GM18858 (cell line): ENCODE measurements at regions not wholly inside any gene's neighbourhood (a gene's known extent, or its start where the extent isn't known, plus 50 kb on each side); places are given as distances from the start of the nearest gene placed in this dataset.
"Not testable (repeated sequence)": the region's sequence is repeated elsewhere in the genome, so short reads cannot be mapped to it uniquely, and the experiment has no call there.

Experiments
- ATAC-seq: cut with Tn5 transposase; IDR thresholded peaks from one replicate; pipeline ENCODE4 v1.9.1; 2021; ENCODE audit not compliant: unreplicated experiment

DNA sequence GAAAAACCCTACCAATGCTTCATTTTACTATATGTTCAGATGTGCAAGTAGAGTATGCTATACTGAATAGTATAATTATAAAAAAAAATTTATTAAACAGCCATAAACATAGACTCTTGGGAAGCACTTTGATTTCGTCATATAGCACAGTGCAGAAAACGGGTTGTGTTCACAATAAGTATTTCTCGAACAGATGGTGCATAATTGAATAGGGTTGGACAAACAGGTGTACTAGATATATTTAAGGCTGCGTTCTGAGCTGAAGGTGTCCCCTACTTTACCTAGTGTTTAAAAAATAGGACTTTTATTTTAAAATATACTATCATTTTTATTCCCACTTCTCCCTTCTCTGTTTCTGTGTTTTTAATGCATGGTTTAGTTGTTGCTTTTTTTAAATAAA, 841.5 kb downstream of the ANKRD7 start:
- no peak for ATAC-seq

DNA sequence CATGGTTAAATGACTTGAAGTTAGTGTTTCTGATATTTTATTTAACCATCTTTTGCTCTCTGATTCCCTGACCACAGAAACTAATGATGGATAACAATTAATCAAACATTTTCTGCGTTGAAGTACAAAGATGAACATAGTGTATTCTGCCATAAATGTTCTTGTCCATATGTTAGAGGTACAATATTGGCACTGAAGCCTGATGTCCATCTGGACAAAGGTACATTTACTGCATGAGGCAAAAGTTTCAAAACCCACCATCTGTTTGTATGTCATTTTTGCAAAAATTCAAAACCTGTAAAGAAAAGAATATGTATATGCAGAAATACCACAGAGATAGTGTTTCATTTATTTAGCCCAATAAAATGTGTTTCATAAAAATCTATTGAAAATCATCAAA, 861.5 kb downstream of the ANKRD7 start:
- no peak for ATAC-seq

DNA sequence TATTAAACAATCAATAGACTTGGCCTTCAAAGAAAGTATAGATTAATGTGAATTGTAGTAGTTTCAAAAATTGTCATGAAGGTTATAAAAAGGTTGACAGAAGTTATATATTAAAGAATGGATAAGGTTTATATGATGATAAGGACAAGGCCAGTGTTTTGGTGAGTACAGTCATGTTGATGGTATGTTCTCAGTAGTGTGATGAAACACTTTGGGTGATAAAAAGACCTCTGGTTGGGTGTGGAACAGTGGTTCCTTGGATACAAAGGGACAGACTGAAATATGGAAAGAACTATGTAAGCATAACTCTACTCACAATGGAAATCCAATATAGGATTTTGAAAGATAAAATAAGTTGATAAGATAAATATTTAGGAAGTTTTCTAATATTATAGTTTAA, 866.3 kb downstream of the ANKRD7 start:
- ATAC-seq: no peak

DNA sequence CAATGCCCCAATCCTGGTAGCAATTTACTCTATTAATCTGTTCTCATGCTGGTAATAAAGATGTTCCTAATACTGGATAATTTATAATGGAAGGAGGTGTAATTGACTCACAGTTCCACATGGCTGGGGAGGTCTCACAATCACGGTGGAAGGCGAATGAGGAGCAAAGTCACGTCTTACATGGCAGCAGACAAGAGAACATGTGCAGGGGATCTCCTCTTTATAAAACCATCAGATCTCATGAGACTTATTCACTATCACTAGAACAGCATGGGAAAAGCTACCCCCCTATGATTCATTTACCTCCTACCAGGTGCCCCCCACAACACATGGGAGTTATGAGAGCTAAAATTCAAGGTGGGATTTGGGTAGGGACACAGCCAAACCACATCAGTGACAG, 872.2 kb downstream of the ANKRD7 start:
- no peak for ATAC-seq

DNA sequence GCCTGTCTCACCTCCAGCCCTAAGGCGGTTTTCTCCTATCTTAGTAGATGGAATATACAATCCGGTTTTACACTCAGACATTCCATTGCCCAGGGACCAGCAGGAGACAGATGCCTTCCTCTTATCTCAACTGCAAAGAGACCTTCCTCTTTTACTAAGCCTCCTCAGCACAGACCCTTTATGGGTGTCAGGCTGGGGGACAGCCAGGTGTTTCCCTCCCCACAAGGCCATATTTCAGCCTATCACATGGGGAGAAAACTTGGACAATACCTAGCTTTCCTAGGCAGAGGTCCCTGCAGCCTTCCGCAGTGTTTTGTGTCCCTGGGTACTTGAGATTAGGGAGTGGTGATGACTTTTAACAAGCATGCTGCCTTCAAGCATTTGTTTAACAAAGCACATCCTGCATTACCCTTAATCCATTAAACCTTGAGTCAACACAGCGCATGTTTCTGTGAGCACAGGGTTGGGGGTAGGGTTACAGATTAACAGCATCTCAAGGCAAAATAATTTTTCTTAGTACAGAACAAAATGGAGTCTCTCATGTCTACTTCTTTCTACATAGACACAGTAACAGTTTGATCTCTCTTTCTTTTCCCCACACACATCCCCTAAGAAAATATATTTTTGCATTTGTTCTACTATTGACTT, 876.2 kb downstream of the ANKRD7 start:
- ATAC-seq: not testable (repeated sequence)

DNA sequence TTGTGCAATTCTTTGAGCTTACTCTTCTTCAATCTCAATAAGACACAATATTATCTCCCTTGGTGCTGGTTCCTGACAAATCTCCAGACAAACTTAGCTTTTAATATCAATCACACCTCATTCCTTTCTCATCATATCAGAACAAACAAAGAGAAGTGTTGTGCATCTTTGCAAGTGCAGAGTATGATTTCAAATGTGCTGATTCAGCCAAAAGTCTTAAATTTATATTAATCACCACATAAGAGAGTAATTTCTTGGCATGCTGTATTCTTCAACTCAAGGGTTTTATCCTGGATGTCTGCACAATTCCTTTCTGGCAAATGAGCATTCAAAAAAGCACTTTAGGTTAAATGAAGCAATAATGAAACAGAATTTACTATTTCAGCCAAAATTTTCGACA, 877.8 kb downstream of the ANKRD7 start:
- ATAC-seq: no peak

DNA sequence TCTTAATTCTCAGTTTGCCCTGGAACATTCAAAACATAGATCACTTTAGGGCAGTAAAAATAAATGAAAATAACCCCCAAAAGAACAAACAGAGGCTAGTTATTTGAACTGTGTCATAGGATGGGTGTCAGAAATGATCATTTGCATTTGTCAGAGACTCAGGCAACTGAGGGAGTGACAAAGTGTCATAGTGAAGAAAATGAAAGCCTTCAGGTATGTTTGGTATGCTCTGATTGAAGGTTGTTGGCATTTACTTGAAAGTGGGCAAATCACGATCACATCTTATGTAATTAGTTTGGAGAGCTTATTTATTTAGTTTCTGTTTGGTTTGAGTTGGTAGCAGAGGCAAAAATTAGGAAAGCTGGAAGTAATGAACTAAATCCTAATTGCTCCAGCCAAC, 880.9 kb downstream of the ANKRD7 start:
- no peak for ATAC-seq

DNA sequence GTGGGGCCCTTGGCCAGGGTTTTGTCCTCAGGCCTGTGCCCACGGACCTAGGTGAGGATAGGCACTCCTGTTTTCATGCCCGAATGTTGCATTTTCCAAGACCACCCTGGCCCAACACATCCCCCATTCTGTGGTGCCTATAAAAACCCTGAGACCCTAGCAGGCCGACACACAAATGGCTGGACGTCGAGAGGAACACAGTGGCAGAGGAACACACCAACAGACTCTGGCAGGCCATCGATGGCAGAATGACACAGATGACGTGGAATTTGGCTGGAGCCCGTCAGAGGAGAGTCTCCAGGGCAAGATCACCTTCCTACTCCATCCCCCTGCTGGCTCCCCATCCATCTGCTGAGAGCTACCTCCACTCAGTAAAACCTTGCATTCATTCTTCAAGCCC, 898.8 kb downstream of the ANKRD7 start:
- no peak for ATAC-seq

DNA sequence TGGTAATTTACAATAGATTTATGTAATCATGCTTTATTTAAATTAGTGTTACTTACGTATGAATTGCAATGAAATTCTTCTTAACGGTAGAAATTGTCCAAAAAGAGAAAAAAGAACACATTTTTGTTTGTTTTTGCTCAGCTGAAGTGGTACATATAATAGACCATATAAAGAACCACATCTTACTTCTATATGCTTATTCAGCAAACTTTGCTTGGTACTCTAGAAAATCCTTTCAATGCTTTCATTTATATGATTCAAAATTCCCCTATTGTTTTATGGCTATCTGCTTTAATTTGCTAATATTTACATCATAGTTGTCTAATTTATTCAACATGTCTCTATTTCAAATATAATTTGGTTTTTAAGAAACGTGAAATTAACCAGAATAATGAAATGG, 903.2 kb downstream of the ANKRD7 start:
- ATAC-seq: no peak

DNA sequence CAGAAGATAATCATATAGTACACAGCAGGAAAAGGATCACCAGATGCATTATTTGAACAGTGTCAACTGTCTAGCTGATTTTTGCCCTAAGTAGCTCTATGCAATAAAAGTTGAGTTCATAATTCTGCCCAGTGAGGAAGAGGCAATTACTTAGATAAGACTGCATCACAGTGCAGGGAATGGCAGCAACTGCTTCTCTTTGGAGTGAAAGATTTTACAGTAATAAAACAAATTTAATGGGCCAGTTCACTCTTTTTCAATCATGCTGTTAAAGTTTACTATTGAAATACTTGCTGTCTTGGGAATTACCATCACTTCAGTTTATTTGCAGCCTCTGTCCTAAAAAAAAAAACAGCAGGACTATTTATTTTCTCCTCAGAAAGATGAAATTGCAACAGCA, 907.9 kb downstream of the ANKRD7 start:
- no peak for ATAC-seq

DNA sequence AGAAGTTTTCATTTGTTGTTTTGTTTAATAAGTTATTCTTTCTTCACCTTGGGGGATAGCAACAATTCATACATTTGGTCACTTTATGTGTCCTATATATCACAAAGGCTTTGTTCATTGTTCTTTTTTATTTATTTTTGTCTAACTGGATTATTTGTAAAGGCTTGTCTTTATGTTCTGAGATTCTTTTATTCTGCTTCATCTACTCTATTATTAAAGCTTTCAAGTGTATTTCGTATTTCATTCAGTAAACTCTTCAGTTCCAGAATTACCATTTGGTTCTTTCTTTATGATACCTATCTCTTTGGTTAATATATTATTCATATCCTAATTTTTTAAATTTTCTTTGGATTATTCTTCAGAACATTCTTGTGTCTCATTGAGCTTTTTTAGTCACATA, 942.9 kb downstream of the ANKRD7 start:
- ATAC-seq: no peak

DNA sequence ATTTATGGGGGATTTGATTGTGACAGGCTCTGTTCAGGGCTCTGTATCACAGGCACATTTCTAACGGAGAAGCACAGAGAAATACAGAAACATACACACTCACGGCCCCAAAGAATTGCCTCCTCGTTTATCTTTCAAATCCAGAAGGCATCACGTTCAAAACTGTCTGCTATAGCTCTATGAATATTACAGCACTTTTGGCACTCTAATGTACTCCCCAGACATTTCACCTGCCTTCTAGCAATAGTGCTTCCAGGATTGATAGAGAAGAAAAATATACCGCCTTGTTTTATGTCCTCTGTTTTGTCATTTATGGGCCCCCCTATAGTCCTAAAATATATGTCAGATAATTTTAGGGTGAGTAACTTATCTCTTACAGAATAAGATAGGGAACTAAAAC, 947.5 kb downstream of the ANKRD7 start:
- ATAC-seq: no peak

DNA sequence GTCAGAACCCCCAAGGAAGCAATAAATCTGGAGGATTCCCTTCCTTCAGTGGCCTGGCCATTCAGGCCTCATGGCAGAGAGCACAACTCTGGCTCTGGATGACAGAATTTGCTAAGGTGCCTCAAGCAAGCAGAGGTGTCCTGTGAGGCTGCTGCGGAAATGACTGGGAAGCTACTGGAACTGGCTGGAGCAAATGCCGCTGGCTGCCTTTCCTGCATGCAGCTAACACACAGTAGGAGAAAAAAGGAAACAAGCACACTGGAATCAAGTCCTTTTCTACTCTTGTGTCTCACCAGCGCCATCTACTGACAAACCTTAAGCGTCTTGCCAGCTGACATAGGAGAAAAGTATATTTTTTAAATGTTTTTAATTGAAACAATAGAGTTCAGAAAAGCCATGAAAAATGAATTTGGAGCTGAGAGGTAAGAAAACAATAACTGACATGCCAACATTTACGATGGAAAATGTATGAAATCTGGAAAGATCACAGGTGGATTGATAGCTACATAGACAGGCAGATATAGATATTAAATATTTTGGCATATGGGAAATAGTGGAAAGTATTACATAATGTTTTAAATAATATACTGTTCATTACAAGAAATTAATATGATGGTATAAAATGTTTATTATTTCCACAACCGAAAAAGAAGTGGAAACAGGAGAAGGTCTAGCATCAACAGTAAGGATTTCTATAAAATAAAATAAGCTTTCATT, 951.6 kb downstream of the ANKRD7 start:
- peak; percentile 63 for ATAC-seq

DNA sequence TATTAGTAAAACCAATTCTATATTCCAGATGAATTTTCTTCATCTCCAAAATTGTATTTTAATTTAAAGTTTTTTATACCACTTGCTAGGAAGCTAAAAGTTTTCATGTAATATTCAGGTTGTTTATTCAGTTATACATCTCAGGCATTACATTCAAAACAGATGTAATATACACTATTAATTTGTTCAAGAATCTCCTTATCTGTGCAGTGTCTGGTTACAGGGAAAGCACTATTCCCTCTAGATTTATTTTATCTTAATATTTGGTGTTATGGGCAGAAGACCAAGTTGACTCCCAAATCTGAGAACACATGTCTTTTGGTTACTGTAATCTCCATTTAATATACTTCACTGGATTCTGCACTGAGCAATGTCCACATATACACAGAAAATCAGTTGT, 953.4 kb downstream of the ANKRD7 start:
- no peak for ATAC-seq

DNA sequence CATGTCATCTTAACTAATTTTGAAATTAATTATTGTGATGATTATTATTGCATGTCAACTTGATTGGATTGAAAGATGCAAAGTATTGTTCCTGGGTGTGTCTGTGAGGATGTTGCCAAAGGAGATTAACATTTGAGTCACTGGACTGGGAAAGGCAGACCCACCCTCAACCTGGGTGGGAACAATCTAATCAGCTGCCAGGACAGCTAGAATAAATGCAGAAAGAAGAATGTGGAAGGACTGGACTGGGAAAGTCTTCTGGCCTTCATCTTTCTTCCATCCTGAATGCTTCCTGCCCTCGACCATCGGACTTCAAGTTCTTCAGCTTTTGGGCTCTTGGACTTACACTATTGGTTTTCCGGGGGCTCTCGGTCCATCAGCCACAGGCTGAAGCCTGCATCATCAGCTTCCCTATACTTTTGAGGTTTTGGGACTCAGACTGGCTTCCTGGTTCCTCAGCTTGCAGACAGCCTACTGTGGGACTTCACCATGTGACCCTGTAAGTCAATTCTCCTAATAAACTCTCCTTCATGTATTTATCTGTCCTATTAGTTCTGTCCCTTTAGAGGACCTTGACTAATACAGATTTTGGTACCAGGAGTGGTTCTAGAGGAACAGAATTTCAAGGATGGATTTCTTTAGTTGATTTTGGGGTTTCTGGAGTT, 959.8 kb downstream of the ANKRD7 start:
- ATAC-seq: no peak

DNA sequence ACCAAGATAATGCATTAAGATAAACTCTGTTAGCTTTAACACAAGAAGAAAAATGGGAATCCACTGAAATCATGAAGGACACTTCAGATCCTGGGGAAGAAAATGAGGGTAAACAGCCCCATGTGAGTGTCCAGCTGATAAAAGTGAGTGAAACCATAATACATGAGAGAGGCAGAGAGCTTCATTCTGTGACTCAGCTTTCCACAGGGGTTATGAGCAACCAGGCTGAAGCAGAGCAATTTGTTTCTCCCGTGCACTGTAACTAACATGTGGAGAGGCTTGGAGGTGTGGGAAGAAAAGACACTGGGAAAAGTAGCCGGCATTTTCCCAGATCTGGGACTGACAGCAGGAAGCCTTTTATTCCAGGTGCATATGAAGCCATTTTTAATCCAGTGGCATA, 971.7 kb downstream of the ANKRD7 start:
- no peak for ATAC-seq

DNA sequence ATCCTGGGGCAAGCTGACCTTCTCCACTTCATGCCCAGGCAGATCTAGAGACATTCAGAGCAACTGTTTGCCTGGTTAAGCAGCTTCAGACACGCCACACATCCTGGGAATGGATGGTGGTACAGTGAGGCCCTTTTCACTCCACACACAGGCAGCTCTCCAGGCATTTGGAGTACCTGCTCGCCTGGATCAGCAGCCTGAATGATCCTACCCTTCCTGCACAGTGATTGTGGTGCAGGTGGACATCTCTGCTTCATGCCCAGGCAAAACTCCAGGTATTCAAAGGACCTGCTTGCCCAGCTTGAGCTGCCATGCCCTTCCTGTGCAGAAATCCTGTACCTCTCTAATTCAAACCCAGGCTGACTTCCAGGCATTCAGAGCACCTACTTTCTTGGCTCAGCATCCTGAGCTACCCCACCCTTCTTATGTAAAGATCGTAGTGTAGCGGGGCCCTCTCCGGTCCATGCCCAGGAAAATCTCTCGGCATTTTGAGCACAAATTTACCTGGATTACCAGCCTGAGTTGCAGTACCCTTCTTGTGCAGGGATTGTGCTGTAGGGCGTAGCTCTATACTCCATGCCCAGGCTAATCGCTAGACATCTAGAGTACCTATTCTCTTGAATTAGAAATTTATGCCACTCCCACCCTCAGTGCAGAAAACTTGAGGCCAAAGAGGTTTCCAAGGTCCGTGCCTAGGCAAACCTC, 972.8 kb downstream of the ANKRD7 start:
- no peak for ATAC-seq

DNA sequence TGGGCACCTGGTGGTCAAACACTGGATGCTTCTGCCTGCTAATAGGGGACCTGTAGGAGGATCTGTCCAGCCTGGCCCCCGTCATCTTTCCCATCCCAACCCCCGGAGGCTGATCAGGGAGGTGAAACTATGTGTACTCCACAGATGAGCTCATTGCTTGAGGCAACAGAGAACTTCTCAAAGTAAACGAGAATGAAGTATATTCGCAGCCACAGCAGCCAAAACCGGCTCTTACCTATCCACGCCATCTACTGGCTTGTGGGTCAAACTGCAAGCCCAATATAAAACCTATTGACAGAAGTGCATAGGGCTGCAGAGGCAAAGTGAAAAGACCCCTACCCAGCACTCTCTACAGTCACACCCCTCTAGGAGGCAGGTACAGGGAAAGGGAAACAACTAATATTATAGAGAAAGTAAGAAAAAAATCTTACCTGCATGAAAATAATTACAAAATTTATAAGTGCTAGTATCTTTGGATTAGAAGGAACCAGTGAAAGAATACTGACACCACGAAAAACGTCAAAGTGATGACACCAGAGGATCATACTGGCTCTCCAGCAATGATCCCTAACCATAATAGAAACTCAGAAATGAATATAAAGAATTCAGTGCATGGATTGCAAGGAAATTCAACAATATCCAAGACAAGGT, 973.5 kb downstream of the ANKRD7 start:
- peak; percentile 95 for ATAC-seq

DNA sequence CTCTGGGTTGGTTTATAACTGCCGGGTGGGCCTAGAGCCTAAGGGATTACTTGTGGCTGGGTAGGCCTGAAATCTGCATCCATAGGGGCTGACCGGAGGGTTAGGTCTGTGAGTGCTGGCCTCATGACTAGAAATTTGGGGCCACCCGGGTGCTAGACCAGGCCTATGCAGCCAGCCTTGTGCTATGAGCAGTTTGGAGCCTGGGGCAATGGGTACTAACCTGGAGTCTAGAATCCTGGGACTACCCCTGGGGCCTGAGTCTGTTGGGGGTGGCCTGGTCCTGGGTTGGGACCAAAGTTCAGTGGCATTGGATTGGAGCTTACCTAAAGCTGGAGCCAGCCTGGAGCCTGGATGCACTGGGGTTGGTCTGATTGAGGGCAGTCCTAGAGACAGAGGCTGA, 995.2 kb downstream of the ANKRD7 start:
- no peak for ATAC-seq

DNA sequence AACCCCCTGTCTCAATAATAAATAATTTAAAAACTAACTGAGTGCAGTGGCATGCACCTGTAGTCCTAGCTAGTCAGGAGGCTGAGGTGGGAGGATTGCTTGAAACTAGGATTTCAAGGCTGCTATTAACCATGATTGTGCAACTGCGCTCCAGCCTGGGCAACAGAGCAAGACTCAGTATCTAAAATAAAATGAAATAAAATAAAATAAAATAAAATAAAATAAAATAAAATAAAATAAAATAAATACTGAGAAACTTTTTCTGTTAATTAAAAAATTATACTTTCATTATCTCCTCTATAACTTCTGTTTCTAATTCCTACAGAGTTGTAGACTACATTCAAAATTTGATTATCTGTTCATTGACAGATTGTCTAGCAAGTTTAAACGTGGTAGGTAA, 999.4 kb downstream of the ANKRD7 start:
- ATAC-seq: no peak

DNA sequence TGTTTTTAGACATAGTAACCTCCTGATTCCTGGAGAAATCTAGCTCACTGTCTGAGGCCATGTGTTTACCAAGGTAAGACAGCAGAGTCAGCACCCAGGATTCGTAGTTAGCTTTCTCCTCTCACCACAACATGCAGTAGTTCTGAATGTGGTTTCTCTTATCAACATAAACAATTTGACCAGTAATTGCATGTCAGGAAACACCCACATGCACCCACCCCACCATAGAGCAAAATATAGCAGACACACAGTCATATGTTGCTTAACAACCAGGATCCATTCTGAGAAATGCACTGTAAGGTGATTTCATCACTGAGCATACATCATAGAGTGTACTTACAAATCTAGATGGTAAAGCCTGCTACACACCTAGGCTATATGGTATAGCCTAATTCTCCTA, 1004.0 kb downstream of the ANKRD7 start:
- ATAC-seq: no peak
